Prostate gland (tissue), 2 donors: ENCODE measurements at regions not wholly inside any gene's neighbourhood (a gene's known extent, or its start where the extent isn't known, plus 50 kb on each side); places are given as distances from the start of the nearest gene placed in this dataset.

ENCODE experiments used
- DNase-seq: peaks from one replicate; pipeline ENCODE4 v3.0.0-alpha.2; 2019; ENCODE audit warnings: low spot score
- H3K27ac ChIP-seq, 2 donors: fragments of 200-600 bp; sonication (generic); 2 replicates each; pipeline ENCODE4 v1.5.1; 2017 to 2019
- H3K27me3 ChIP-seq: fragments of 200-600 bp; sonication (generic); replicated peaks from 2 replicates; pipeline ENCODE4 v1.5.1; 2019; ENCODE audit not compliant: insufficient read depth
- H3K36me3 ChIP-seq, 2 donors: fragments of 200-600 bp; sonication (generic); 1 replicate in 1 of 2; 2 replicates in 1 of 2; pipeline versions ENCODE4 v1.5.1 to v1.8.1; 2017 to 2019
- H3K4me1 ChIP-seq: fragments of 200-600 bp; sonication (generic); replicated peaks from 2 replicates; pipeline ENCODE4 v1.5.1; 2019
- H3K4me3 ChIP-seq, 2 donors: fragments of 200-600 bp; sonication (generic); 2 replicates each; pipeline ENCODE4 v1.5.1; 2017 to 2019
- H3K9me3 ChIP-seq: fragments of 200-600 bp; sonication (generic); 2 replicates; pipeline ENCODE4 v1.5.1; 2017
- POLR2A ChIP-seq: fragments of 450-650 bp; IDR thresholded peaks from one replicate; pipeline ENCODE4 v1.6.1; 2016; ENCODE audit warnings: antibody characterized with exemption, mild to moderate bottlenecking
- POLR2AphosphoS5 ChIP-seq: sonication (generic); formaldehyde crosslinking; IDR thresholded peaks from one replicate; pipeline ENCODE4 v1.6.1; 2017; ENCODE audit warnings: antibody characterized with exemption
- WGBS: methylation state at CpG from one replicate; pipeline ENCODE4 v1.1.5; 2018; 5-methylcytosine and 5-hydroxymethylcytosine counted together
- intact Hi-C: fragments of 100-400 bp; cut with DNase I; formaldehyde crosslinking; loops from one replicate; pipeline ENCODE4 v1.14.2; 2022
- TF ChIP-seq, protein P1 (sequence below), 4 experiments: fragments of 200-600 bp in 2 of 4; fragments of 450-650 bp in 2 of 4; sonication (generic) in 2 of 4; IDR thresholded peaks; 1 replicate in 3 of 4; 2 replicates in 1 of 4; pipeline ENCODE4 v1.5.1; 2016 to 2019; ENCODE audit warnings: antibody characterized with exemption in 4 of 4, mild to moderate bottlenecking in 2 of 4, moderate library complexity in 2 of 4

DNA sequence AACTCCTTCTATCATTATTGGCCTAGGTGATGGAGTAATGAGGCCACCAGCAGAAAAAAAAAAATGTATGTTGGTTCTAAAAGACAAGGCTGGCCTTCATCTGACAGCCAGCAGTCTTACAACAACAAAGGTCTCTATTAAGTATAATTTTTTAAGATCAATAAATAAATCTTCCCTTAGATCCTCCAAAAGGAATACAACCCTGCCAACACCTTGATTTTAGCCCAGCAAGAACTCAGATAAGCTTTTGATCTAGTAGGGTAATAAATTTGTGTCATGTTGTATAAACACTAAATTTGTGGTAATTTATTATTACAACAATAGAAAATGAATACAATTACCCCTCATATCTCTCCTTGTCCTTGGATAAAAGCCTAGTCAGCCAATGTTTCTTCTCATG, 633.2 kb upstream of the FAM174A start:
- DNase-seq, result no peak
- Histone ChIP-seq H3K9me3 (no peaks in the 10 kb centered on the region), H3K27ac (no peak overlapping the region), H3K36me3 (no peaks in the 10 kb centered on the region), H3K4me1 (no peaks in the 10 kb centered on the region), H3K4me3 (no peak overlapping the region), H3K27me3 (no peaks in the 10 kb centered on the region)
- intact Hi-C loops, result no loop called here
- TF ChIP-seq, protein P1, sequence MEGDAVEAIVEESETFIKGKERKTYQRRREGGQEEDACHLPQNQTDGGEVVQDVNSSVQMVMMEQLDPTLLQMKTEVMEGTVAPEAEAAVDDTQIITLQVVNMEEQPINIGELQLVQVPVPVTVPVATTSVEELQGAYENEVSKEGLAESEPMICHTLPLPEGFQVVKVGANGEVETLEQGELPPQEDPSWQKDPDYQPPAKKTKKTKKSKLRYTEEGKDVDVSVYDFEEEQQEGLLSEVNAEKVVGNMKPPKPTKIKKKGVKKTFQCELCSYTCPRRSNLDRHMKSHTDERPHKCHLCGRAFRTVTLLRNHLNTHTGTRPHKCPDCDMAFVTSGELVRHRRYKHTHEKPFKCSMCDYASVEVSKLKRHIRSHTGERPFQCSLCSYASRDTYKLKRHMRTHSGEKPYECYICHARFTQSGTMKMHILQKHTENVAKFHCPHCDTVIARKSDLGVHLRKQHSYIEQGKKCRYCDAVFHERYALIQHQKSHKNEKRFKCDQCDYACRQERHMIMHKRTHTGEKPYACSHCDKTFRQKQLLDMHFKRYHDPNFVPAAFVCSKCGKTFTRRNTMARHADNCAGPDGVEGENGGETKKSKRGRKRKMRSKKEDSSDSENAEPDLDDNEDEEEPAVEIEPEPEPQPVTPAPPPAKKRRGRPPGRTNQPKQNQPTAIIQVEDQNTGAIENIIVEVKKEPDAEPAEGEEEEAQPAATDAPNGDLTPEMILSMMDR (IDR thresholded peaks at IDR 0.05), result no peak
- no peak for TF ChIP-seq POLR2A
- no peak for TF ChIP-seq POLR2AphosphoS5

DNA sequence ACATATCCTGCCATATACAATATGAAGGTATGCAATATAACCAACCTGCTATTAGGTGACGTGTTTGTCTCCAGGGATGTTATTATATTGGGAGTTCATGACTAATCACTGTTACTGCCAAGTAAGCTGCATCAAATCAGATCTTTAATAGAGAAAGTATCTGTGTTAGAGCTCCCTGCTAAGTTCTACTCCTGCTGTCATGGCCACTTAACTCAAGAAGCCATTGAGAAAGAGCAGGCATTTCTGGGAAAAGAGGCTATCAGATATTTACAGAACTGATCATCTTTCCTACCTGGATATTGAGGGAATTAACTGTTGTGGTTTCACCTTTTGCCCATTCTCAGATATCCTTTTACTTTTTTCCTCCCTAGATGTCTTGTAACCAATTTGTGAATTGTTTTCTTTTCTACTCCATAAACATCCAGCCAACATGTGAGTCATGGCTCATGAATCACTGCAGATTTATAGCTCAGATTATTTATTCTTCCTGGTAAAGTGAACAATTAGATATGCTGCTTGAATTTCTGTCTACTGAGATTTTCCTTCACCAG, 634.8 kb upstream of the FAM174A start:
- DNase-seq, result no peak
- Histone ChIP-seq H3K27me3 (no peaks in the 10 kb centered on the region), H3K4me3 (no peak overlapping the region), H3K9me3 (no peaks in the 10 kb centered on the region), H3K27ac (no peak overlapping the region), H3K4me1 (no peaks in the 10 kb centered on the region), H3K36me3 (no peaks in the 10 kb centered on the region)
- 19% methylated on average over 1 of the region's 1 CpG for WGBS
- TF ChIP-seq POLR2A, result no peak
- TF ChIP-seq POLR2AphosphoS5, result peak; percentile 34
- TF ChIP-seq, protein P1 (IDR thresholded peaks at IDR 0.05), result no peak
- intact Hi-C loops, result no loop called here

DNA sequence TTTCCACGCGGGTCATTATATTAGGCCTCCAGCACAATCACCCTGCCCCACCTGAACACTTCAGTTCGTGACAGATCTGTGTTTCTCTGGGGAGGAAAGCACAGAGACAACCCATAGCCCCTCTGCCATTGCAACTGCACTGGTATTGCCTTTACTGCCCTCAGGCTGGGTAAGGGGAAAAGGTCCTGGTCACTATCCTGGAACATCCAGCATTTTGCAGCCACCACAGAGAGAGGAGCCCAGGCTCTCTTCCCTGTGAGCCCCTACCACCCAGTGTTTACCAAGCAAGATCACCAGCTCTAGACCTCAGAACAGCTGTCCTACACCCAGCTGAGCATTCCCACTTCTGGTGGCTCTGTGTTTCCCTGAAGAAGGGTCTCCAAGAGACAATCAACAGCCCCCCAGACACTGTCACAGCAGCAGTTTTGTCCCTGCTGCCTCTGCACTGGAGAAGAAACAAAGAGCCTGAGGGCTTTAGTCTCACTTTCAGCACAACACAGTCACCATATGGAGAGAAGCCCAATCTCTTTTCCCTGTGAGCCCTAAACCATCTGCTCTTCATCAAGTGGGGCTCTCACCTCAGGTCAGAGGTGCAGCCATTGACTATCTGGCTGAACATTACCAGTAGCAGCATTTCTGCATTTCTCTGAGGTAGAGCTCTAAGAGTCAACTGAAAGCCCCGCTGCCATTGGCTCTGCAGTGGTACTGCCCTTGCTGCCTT, 655.2 kb upstream of the FAM174A start:
- no peaks in the 10 kb centered on the region for H3K27me3 ChIP-seq
- TF ChIP-seq POLR2AphosphoS5, result no peak
- TF ChIP-seq, protein P1 (IDR thresholded peaks at IDR 0.05), result no peak
- TF ChIP-seq POLR2A, result no peak
- WGBS, result 92% methylated on average over 4 of the region's 4 CpGs
- no peak overlapping the region for H3K27ac ChIP-seq
- no peaks in the 10 kb centered on the region for H3K4me1 ChIP-seq
- H3K4me3 ChIP-seq, result no peak overlapping the region
- intact Hi-C loops, result no loop called here
- no peaks in the 10 kb centered on the region for H3K9me3 ChIP-seq
- no peaks in the 10 kb centered on the region for H3K36me3 ChIP-seq
- DNase-seq, result no peak

DNA sequence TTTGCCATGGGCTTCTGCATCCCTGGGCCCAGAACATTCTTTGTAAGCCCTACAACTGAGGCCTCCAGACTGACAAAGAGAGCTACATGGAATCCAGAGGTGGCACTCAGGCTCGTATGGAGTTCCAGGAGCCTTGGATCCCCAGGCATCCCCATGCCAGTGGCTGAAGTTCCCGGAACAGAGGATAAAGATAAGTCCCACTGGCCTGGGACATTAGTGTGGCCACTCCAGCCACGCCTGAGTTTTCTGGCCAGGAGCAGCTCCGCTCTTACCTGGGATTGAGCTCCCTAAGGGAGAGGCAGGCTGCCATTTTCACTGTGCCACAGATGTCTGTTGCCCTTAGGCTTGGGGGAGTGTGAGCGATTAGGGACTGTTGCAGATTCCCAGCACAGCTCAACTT, 656.3 kb upstream of the FAM174A start:
- intact Hi-C loops, result no loop called here
- Histone ChIP-seq H3K9me3 (no peaks in the 10 kb centered on the region), H3K27me3 (no peaks in the 10 kb centered on the region), H3K4me1 (no peaks in the 10 kb centered on the region), H3K36me3 (no peaks in the 10 kb centered on the region), H3K27ac (no peak overlapping the region), H3K4me3 (no peak overlapping the region)
- no peak for DNase-seq
- WGBS, result 91% methylated on average over 5 of the region's 5 CpGs
- TF ChIP-seq POLR2AphosphoS5 (no peak), POLR2A (no peak)
- TF ChIP-seq, protein P1 (IDR thresholded peaks at IDR 0.05), result no peak

DNA sequence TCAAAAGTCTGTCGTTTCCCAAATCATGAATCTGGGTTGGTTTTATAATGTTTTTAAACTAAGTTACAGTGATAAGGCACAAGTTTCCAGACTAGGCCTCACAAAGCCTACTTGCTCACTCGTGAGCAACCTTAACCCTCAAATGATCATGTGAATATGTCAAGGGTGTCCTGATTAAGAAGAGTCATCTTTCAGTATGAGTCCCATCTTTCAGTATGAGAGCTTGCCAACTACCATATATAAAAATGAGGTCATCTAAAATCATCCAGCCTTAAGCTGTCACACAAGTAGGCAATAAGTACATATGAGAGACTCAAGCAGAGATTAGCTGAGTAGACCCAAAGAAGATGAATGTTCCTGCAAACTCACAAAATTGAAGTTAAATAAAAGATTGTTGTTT, 668.4 kb upstream of the FAM174A start:
- H3K9me3 ChIP-seq, result no peaks in the 10 kb centered on the region
- WGBS, result 53% methylated on average over 2 of the region's 2 CpGs
- H3K27me3 ChIP-seq, result no peaks in the 10 kb centered on the region
- H3K27ac ChIP-seq, result no peak overlapping the region
- TF ChIP-seq, protein P1 (IDR thresholded peaks at IDR 0.05), result no peak
- TF ChIP-seq POLR2A (no peak), POLR2AphosphoS5 (no peak)
- intact Hi-C loops, result no loop called here
- H3K4me3 ChIP-seq, result no peak overlapping the region
- H3K4me1 ChIP-seq, result no peaks in the 10 kb centered on the region
- no peak for DNase-seq
- H3K36me3 ChIP-seq, result no peaks in the 10 kb centered on the region
